ENCODE measurements at regions not wholly inside any gene's neighbourhood (a gene's known extent, or its start where the extent isn't known, plus 50 kb on each side); places are given as distances from the start of the nearest gene placed in this dataset.

DNA sequence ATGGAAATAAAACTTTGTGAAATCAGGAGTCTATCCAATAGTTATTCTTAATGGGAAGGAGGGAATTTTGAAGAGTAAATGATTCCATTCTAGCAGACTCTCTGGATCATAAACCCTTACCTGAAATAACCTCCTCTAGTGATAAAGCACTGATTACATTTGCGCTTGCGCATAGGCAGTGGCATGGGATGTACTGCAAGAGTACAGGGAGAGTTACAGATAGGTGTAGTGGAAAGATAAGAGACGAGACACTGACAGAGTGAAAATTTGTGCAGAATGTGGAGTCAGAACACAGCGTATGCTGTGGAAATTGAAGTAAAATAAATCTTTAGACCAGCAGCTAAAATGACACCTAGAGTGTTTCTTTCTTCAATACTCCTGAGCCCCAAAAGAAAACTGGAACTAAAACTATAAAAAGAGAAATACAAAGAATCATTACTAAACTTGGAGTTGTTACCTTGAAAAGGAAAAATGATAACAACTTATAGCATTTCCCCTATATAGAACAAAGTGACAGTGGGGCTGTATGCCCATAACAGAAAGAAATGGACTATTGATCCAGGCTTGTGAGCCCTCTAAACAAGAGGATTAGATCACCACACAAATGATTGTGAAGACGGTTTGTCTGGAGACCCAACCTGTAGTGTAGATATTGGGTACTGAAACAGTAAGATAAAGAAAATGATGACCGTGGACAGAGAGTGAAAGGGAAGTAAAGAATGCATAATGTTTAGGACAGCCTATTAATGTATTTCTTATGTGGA, 1471.2 kb upstream of the NUDT12 start:
- no peaks in the 10 kb centered on the region for H3K36me3 Mint-ChIP-seq (ENCODE audit: low read depth)
- peaks cover 25% of the 10 kb centered on the region for H3K9me3 Mint-ChIP-seq
- no peaks in the 10 kb centered on the region for H3K4me1 Mint-ChIP-seq (ENCODE audit: low read depth)
- DNase-seq (ENCODE audit: low spot score), result no peak
- H3K27ac Mint-ChIP-seq, result no peak overlapping the region
- H3K27me3 Mint-ChIP-seq (ENCODE audit: low read depth), result no peaks in the 10 kb centered on the region
- H3K4me3 Mint-ChIP-seq, result no peak overlapping the region

GRCh38 chr5:105032917-105033316, 1470.3 kb upstream of the NUDT12 start:
- no peaks in the 10 kb centered on the region for H3K36me3 Mint-ChIP-seq (ENCODE audit: low read depth)
- H3K4me1 Mint-ChIP-seq (ENCODE audit: low read depth), result no peaks in the 10 kb centered on the region
- peaks cover 25% of the 10 kb centered on the region for H3K9me3 Mint-ChIP-seq
- H3K27me3 Mint-ChIP-seq (ENCODE audit: low read depth), result no peaks in the 10 kb centered on the region
- no peak overlapping the region for H3K27ac Mint-ChIP-seq
- no peak overlapping the region for H3K4me3 Mint-ChIP-seq
- no peak for DNase-seq (ENCODE audit: low spot score)

- Mint-ChIP-seq H3K4me1 (ENCODE audit: low read depth) (no peaks in the 10 kb centered on the region), H3K27me3 (ENCODE audit: low read depth) (no peaks in the 10 kb centered on the region), H3K36me3 (ENCODE audit: low read depth) (no peaks in the 10 kb centered on the region), H3K27ac (no peak overlapping the region), H3K9me3 (peaks cover 21% of the 10 kb centered on the region), H3K4me3 (no peak overlapping the region)
- DNase-seq (ENCODE audit: low spot score), result no peak
These were observed 1467.6 kb upstream of the NUDT12 start for GRCh38 chr5:105030153-105030552.

DNA sequence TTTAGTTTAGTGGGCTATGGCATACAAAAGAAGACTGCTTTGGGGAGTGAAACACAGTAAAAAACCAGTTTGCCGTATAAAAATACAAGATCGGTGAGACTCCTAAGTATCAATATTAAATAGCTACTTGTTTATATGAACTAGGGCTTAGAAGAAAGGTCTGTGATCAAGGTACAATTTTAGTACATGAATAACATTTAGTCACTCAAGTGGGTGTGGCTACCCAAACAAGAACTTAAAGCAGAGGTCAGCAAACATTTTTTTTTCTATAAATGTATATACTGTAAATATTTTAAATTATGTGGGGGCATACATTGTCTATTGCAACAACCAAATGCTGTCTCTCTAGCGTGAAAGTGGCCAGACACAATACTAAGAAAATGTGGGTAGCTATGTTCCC, 1452.5 kb upstream of the NUDT12 start:
- DNase-seq (ENCODE audit: low spot score), result no peak
- Mint-ChIP-seq H3K36me3 (ENCODE audit: low read depth) (no peaks in the 10 kb centered on the region), H3K27me3 (ENCODE audit: low read depth) (no peaks in the 10 kb centered on the region), H3K4me1 (ENCODE audit: low read depth) (no peaks in the 10 kb centered on the region), H3K27ac (no peak overlapping the region), H3K9me3 (peaks cover 21% of the 10 kb centered on the region), H3K4me3 (no peak overlapping the region)

- H3K9me3 Mint-ChIP-seq, result peaks cover 16% of the 10 kb centered on the region
These were observed 1436.0 kb upstream of the NUDT12 start for GRCh38 chr5:104998572-104998971.

GRCh38 chr5:104998169-104998568, 1435.6 kb upstream of the NUDT12 start:
- no peaks in the 10 kb centered on the region for H3K36me3 Mint-ChIP-seq (ENCODE audit: low read depth)
- DNase-seq (ENCODE audit: low spot score), result no peak
- no peaks in the 10 kb centered on the region for H3K27me3 Mint-ChIP-seq (ENCODE audit: low read depth)
- H3K4me3 Mint-ChIP-seq, result no peak overlapping the region
- no peaks in the 10 kb centered on the region for H3K4me1 Mint-ChIP-seq (ENCODE audit: low read depth)
- peaks cover 12% of the 10 kb centered on the region for H3K9me3 Mint-ChIP-seq
- no peak overlapping the region for H3K27ac Mint-ChIP-seq

More at GRCh38 chr5:104998572-104998971, 1436.0 kb upstream of the NUDT12 start:
- Mint-ChIP-seq H3K27me3 (ENCODE audit: low read depth) (no peaks in the 10 kb centered on the region), H3K4me3 (no peak overlapping the region), H3K27ac (no peak overlapping the region), H3K36me3 (ENCODE audit: low read depth) (no peaks in the 10 kb centered on the region), H3K4me1 (ENCODE audit: low read depth) (no peaks in the 10 kb centered on the region)
- no peak for DNase-seq (ENCODE audit: low spot score)

DNA sequence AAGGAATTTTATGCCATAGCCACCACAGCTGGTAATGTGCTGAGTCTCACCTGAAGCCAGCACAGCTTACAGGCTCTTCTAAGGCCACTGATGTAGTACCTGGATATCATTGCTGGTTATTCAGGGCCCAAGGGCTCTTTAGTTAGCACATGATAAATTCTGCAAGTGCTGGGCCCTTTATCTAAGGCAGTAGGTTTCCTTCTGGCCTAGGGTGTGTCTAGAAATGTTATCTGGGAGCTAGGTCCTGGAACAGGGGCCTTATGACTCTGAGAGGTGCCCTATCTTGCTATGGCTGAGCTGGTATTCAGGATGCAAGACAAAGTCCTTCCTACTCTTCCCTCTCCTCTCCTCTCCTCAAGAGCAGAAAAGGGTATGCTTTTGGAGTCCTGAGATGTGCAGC, 1424.5 kb upstream of the NUDT12 start:
- Mint-ChIP-seq H3K27ac (no peak overlapping the region), H3K27me3 (ENCODE audit: low read depth) (no peaks in the 10 kb centered on the region), H3K4me3 (no peak overlapping the region), H3K4me1 (ENCODE audit: low read depth) (no peaks in the 10 kb centered on the region), H3K9me3 (peaks cover 42% of the 10 kb centered on the region), H3K36me3 (ENCODE audit: low read depth) (no peaks in the 10 kb centered on the region)
- no peak for DNase-seq (ENCODE audit: low spot score)

- Mint-ChIP-seq H3K36me3 (ENCODE audit: low read depth) (no peaks in the 10 kb centered on the region), H3K4me1 (ENCODE audit: low read depth) (no peaks in the 10 kb centered on the region), H3K27ac (no peak overlapping the region), H3K27me3 (ENCODE audit: low read depth) (no peaks in the 10 kb centered on the region), H3K9me3 (peaks cover 32% of the 10 kb centered on the region), H3K4me3 (no peak overlapping the region)
- no peak for DNase-seq (ENCODE audit: low spot score)
These were observed 1414.9 kb upstream of the NUDT12 start for GRCh38 chr5:104977529-104977928.

GRCh38 chr5:104967806-104968410, 1405.3 kb upstream of the NUDT12 start:
- no peaks in the 10 kb centered on the region for H3K27me3 Mint-ChIP-seq (ENCODE audit: low read depth)
- H3K27ac Mint-ChIP-seq, result no peak overlapping the region
- no peak overlapping the region for H3K4me3 Mint-ChIP-seq
- no peaks in the 10 kb centered on the region for H3K4me1 Mint-ChIP-seq (ENCODE audit: low read depth)
- no peak for DNase-seq (ENCODE audit: low spot score)
- no peaks in the 10 kb centered on the region for H3K36me3 Mint-ChIP-seq (ENCODE audit: low read depth)
- H3K9me3 Mint-ChIP-seq, result peaks cover 12% of the 10 kb centered on the region

GRCh38 chr5:104965006-104965405, 1402.4 kb upstream of the NUDT12 start:
- H3K4me3 Mint-ChIP-seq, result no peak overlapping the region
- peaks cover 10% of the 10 kb centered on the region for H3K9me3 Mint-ChIP-seq
- H3K27ac Mint-ChIP-seq, result no peak overlapping the region
- no peaks in the 10 kb centered on the region for H3K4me1 Mint-ChIP-seq (ENCODE audit: low read depth)
- H3K27me3 Mint-ChIP-seq (ENCODE audit: low read depth), result no peaks in the 10 kb centered on the region
- no peaks in the 10 kb centered on the region for H3K36me3 Mint-ChIP-seq (ENCODE audit: low read depth)
- no peak for DNase-seq (ENCODE audit: low spot score)

GRCh38 chr5:104955479-104955878, 1392.9 kb upstream of the NUDT12 start:
- Mint-ChIP-seq H3K27ac (no peak overlapping the region), H3K9me3 (peaks cover 32% of the 10 kb centered on the region), H3K4me1 (ENCODE audit: low read depth) (no peaks in the 10 kb centered on the region), H3K36me3 (ENCODE audit: low read depth) (no peaks in the 10 kb centered on the region), H3K4me3 (no peak overlapping the region), H3K27me3 (ENCODE audit: low read depth) (no peaks in the 10 kb centered on the region)
- no peak for DNase-seq (ENCODE audit: low spot score)

DNA sequence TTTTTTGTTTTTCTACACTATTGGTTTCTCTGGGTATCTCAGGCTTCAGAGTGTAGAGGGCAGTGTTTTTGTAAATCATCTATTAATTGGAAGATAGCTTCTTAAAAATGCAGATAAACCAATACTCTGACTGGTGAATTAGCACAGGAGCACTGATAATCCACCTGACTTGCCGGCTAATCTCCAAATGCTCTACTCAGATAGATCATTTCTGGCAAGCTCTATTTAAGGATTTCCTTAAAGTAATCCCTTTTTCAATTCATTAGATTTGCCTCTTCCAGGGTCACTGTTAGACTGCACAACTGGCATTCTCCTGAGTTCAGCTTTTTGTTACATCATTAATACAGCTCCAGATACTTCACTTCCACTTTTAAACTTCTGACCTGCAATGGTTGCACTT, 1390.3 kb upstream of the NUDT12 start:
- no peaks in the 10 kb centered on the region for H3K27me3 Mint-ChIP-seq (ENCODE audit: low read depth)
- no peak overlapping the region for H3K27ac Mint-ChIP-seq
- no peaks in the 10 kb centered on the region for H3K4me1 Mint-ChIP-seq (ENCODE audit: low read depth)
- no peak for DNase-seq (ENCODE audit: low spot score)
- H3K9me3 Mint-ChIP-seq, result peaks cover 32% of the 10 kb centered on the region
- no peak overlapping the region for H3K4me3 Mint-ChIP-seq
- H3K36me3 Mint-ChIP-seq (ENCODE audit: low read depth), result no peaks in the 10 kb centered on the region

DNA sequence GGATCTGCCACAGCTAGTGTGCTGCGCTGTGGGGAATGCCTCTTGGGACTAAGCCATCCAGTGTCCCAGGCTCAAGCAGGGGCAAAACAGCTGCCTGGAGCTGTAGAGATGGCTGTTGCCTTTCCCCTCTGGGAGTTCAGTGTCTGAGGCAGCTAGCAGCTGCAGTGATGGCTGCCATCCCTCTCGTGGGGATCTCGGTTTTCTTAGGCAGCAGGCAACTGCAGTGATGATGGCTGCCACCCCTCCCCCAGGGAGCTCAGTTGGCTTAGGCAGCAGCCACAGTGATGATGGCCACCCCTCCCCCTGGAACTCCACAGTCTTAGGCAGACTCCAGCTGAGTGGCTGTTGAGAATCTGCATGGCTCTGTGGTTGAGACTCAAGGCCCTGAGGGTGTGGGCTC, 1389.2 kb upstream of the NUDT12 start:
- no peaks in the 10 kb centered on the region for H3K4me1 Mint-ChIP-seq (ENCODE audit: low read depth)
- H3K27ac Mint-ChIP-seq, result no peak overlapping the region
- no peak overlapping the region for H3K4me3 Mint-ChIP-seq
- peaks cover 27% of the 10 kb centered on the region for H3K9me3 Mint-ChIP-seq
- DNase-seq (ENCODE audit: low spot score), result no peak
- H3K36me3 Mint-ChIP-seq (ENCODE audit: low read depth), result no peaks in the 10 kb centered on the region
- H3K27me3 Mint-ChIP-seq (ENCODE audit: low read depth), result no peaks in the 10 kb centered on the region

GRCh38 chr5:104947076-104947475, 1384.5 kb upstream of the NUDT12 start:
- no peak overlapping the region for H3K27ac Mint-ChIP-seq
- H3K4me1 Mint-ChIP-seq (ENCODE audit: low read depth), result no peaks in the 10 kb centered on the region
- peaks cover 32% of the 10 kb centered on the region for H3K9me3 Mint-ChIP-seq
- H3K36me3 Mint-ChIP-seq (ENCODE audit: low read depth), result no peaks in the 10 kb centered on the region
- H3K27me3 Mint-ChIP-seq (ENCODE audit: low read depth), result no peaks in the 10 kb centered on the region
- H3K4me3 Mint-ChIP-seq, result no peak overlapping the region
- DNase-seq (ENCODE audit: low spot score), result no peak

GRCh38 chr5:104942735-104943134, 1380.1 kb upstream of the NUDT12 start:
- peaks cover 32% of the 10 kb centered on the region for H3K9me3 Mint-ChIP-seq
- H3K4me3 Mint-ChIP-seq, result no peak overlapping the region
- DNase-seq (ENCODE audit: low spot score), result no peak
- no peak overlapping the region for H3K27ac Mint-ChIP-seq
- H3K4me1 Mint-ChIP-seq (ENCODE audit: low read depth), result no peaks in the 10 kb centered on the region
- no peaks in the 10 kb centered on the region for H3K27me3 Mint-ChIP-seq (ENCODE audit: low read depth)
- H3K36me3 Mint-ChIP-seq (ENCODE audit: low read depth), result no peaks in the 10 kb centered on the region

All from T-helper 2 cell treated with Interferon-gamma antibody and Interleukin-4, amounts not matched to agents 5 μg/mL and 100 μg/mL, for 36 hours (primary cell).